H1 (cell line): ENCODE measurements at regions not wholly inside any gene's neighbourhood (a gene's known extent, or its start where the extent isn't known, plus 50 kb on each side); places are given as distances from the start of the nearest gene placed in this dataset.

Experiments
- CHD2 ChIP-seq: IDR thresholded peaks from 2 replicates; pipeline ENCODE4 v1.6.1; 2012; ENCODE audit warnings: low read length, improper control_type of control experiment
- CREB1 ChIP-seq: IDR thresholded peaks from 2 replicates; pipeline ENCODE4 v1.6.1; 2012; ENCODE audit warnings: inconsistent platforms
- EP300 ChIP-seq, 2 experiments: IDR thresholded peaks; 1 replicate in 1 of 2; 2 replicates in 1 of 2; pipeline ENCODE4 v1.6.1; 2011 to 2012; ENCODE audit warnings: low read depth in 2 of 2, low read length in 2 of 2, mild to moderate bottlenecking in 2 of 2, borderline replicate concordance in 1 of 2, inconsistent platforms in 1 of 2, moderate library complexity in 1 of 2
- POLR2A ChIP-seq, 2 experiments: IDR thresholded peaks; 1 replicate in 1 of 2; 2 replicates in 1 of 2; pipeline ENCODE4 v1.6.1; 2011; ENCODE audit warnings: low read depth in 2 of 2, low read length in 2 of 2, mild to moderate bottlenecking in 2 of 2; ENCODE audit errors: control extremely low read depth in 1 of 2
- RFX5 ChIP-seq: IDR thresholded peaks from 2 replicates; pipeline ENCODE4 v1.6.1; 2011; ENCODE audit warnings: low read depth, low read length, improper control_type of control experiment, borderline replicate concordance
- TCF12 ChIP-seq: IDR thresholded peaks from 2 replicates; pipeline ENCODE4 v1.6.1; 2011; ENCODE audit warnings: low read depth, mild to moderate bottlenecking, low read length
- YY1 ChIP-seq: IDR thresholded peaks from 2 replicates; pipeline ENCODE4 v1.6.1; 2011; ENCODE audit warnings: low read depth, mild to moderate bottlenecking, low read length
- TF ChIP-seq, protein P1 (sequence below), 3 experiments: IDR thresholded peaks; 1 replicate in 2 of 3; 2 replicates in 1 of 3; pipeline versions ENCODE4 v1.5.1 to v1.6.1; 2011; ENCODE audit warnings: low read length in 3 of 3, mild to moderate bottlenecking in 3 of 3, inconsistent platforms in 2 of 3, low read depth in 1 of 3, moderate library complexity in 1 of 3; ENCODE audit not compliant: insufficient read depth in 1 of 3; ENCODE audit errors: control extremely low read depth in 1 of 3
- TF ChIP-seq, protein P2 (sequence below): IDR thresholded peaks from 2 replicates; pipeline ENCODE4 v1.6.1; 2011; ENCODE audit warnings: low read length, improper control_type of control experiment

DNA sequence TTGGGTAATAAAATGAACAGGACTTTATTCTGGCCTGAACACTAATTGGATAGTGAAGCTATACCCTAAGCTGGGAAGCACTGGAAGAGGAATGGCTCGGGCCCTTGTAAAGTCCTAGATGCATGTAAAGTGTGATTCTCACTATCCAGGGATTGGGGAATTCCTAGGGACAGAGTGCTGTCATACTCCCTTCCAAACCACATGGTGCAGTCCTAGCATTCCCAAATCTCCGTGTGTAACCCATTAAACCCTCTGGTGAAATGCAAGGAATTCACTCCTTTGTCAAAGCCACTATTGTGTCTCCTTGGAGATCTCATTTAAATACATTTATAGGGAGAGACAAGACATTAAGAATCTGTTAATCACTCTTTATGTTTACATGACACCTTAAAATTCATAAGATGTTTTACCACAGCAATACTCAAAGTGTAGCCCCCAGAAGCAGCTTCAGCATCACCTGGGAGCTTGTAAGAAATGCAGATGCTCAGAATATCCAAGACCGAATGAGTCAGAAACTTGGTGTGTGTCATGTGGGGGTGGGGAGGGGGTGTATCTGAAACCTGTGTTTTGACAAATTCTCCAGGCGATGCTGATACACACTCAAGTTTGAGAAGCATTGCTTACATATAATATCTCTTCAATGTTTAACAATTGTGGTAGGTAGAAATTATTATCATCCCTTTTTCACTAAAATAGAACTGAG is 121.8 kb upstream of the NPHP3 start:
- no peak for TF ChIP-seq CHD2
- TF ChIP-seq POLR2A (IDR thresholded peaks at IDR 0.05; ENCODE audit: control extremely low read depth in 1 of 2, low read depth in 2 of 2, low read length in 2 of 2): no peak
- no peak for TF ChIP-seq TCF12
- TF ChIP-seq RFX5: no peak
- TF ChIP-seq, protein P1, sequence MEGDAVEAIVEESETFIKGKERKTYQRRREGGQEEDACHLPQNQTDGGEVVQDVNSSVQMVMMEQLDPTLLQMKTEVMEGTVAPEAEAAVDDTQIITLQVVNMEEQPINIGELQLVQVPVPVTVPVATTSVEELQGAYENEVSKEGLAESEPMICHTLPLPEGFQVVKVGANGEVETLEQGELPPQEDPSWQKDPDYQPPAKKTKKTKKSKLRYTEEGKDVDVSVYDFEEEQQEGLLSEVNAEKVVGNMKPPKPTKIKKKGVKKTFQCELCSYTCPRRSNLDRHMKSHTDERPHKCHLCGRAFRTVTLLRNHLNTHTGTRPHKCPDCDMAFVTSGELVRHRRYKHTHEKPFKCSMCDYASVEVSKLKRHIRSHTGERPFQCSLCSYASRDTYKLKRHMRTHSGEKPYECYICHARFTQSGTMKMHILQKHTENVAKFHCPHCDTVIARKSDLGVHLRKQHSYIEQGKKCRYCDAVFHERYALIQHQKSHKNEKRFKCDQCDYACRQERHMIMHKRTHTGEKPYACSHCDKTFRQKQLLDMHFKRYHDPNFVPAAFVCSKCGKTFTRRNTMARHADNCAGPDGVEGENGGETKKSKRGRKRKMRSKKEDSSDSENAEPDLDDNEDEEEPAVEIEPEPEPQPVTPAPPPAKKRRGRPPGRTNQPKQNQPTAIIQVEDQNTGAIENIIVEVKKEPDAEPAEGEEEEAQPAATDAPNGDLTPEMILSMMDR (IDR thresholded peaks at IDR 0.05; ENCODE audit: control extremely low read depth in 1 of 3, insufficient read depth in 1 of 3, low read depth in 1 of 3, low read length in 3 of 3): no peak
- no peak for TF ChIP-seq YY1
- TF ChIP-seq, protein P2, sequence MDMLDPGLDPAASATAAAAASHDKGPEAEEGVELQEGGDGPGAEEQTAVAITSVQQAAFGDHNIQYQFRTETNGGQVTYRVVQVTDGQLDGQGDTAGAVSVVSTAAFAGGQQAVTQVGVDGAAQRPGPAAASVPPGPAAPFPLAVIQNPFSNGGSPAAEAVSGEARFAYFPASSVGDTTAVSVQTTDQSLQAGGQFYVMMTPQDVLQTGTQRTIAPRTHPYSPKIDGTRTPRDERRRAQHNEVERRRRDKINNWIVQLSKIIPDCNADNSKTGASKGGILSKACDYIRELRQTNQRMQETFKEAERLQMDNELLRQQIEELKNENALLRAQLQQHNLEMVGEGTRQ: no peak
- no peak for TF ChIP-seq EP300 (IDR thresholded peaks at IDR 0.05; ENCODE audit: borderline replicate concordance in 1 of 2, low read depth in 2 of 2, low read length in 2 of 2)
- TF ChIP-seq CREB1: no peak
